GM12891 (cell line): ENCODE measurements at regions not wholly inside any gene's neighbourhood (a gene's known extent, or its start where the extent isn't known, plus 50 kb on each side); places are given as distances from the start of the nearest gene placed in this dataset.

Source experiments
- DNase-seq: peaks from one replicate; pipeline ENCODE4 v3.0.0; 2011; ENCODE audit warnings: low spot score; ENCODE audit not compliant: insufficient read length
- FAIRE-seq: peaks from 2 replicates; lab custom pipeline; 2011; peaks lifted over from hg19 to GRCh38; lab: Jason Lieb, UNC
- PAX5 ChIP-seq: IDR thresholded peaks from 2 replicates; pipeline ENCODE4 v1.6.1; 2011; ENCODE audit warnings: low read length, moderate library complexity, mild to moderate bottlenecking; ENCODE audit not compliant: insufficient read depth, severe bottlenecking
- POLR2A ChIP-seq: IDR thresholded peaks from 2 replicates; pipeline ENCODE4 v1.6.1; 2011; ENCODE audit warnings: low read depth, low read length, control low read depth
- POLR2AphosphoS5 ChIP-seq: IDR thresholded peaks from 2 replicates; pipeline ENCODE4 v1.6.1; 2011; ENCODE audit warnings: low read depth, low read length, control low read depth
- POU2F2 ChIP-seq: IDR thresholded peaks from 2 replicates; pipeline ENCODE4 v1.6.1; 2011; ENCODE audit warnings: low read depth, mild to moderate bottlenecking, control low read depth, low read length, moderate library complexity
- SPI1 ChIP-seq: IDR thresholded peaks from 2 replicates; pipeline ENCODE4 v1.6.1; 2011; ENCODE audit warnings: low read depth, low read length, control low read depth
- TAF1 ChIP-seq: IDR thresholded peaks from 2 replicates; pipeline ENCODE4 v1.6.1; 2011; ENCODE audit warnings: low read depth, low read length, control low read depth

- FAIRE-seq: no peak
- no peak for DNase-seq
Measured at GRCh38 chr1:79811173-79811572, 804.6 kb upstream of the ADGRL4 start.

GRCh38 chr1:79808816-79809475 lies 802.4 kb upstream of the ADGRL4 start:
- no peak for FAIRE-seq
- no peak for TF ChIP-seq POLR2A
- TF ChIP-seq PAX5: no peak
- TF ChIP-seq TAF1: no peak
- no peak for TF ChIP-seq SPI1
- no peak for TF ChIP-seq POU2F2
- TF ChIP-seq POLR2AphosphoS5: no peak
- no peak for DNase-seq

More at GRCh38 chr1:79811173-79811572, 804.6 kb upstream of the ADGRL4 start:
- TF ChIP-seq SPI1 (no peak), TAF1 (no peak), POLR2A (no peak), PAX5 (no peak), POU2F2 (no peak), POLR2AphosphoS5 (no peak)

- no peak for DNase-seq
- TF ChIP-seq POU2F2: no peak
- TF ChIP-seq TAF1: no peak
- no peak for TF ChIP-seq POLR2A
- no peak for TF ChIP-seq POLR2AphosphoS5
- no peak for TF ChIP-seq SPI1
- no peak for TF ChIP-seq PAX5
- FAIRE-seq: no peak
Measured at GRCh38 chr1:79807816-79808215, 801.3 kb upstream of the ADGRL4 start.

GRCh38 chr1:79797487-79797886 lies 791.0 kb upstream of the ADGRL4 start:
- DNase-seq (no peak), FAIRE-seq (no peak)
- no peak for TF ChIP-seq PAX5
- no peak for TF ChIP-seq POLR2A
- no peak for TF ChIP-seq POU2F2
- TF ChIP-seq SPI1: no peak
- no peak for TF ChIP-seq TAF1
- TF ChIP-seq POLR2AphosphoS5: no peak

- no peak for TF ChIP-seq POLR2A
- no peak for TF ChIP-seq SPI1
- TF ChIP-seq TAF1: no peak
- no peak for TF ChIP-seq POLR2AphosphoS5
- TF ChIP-seq PAX5: no peak
- TF ChIP-seq POU2F2: no peak
- no peak for FAIRE-seq
- DNase-seq: no peak
Measured at GRCh38 chr1:79796434-79796833, 789.9 kb upstream of the ADGRL4 start.

- DNase-seq: no peak
- TF ChIP-seq POU2F2: no peak
- no peak for TF ChIP-seq SPI1
- no peak for TF ChIP-seq TAF1
- no peak for TF ChIP-seq POLR2AphosphoS5
- TF ChIP-seq PAX5: no peak
- TF ChIP-seq POLR2A: no peak
- FAIRE-seq: no peak
Measured at GRCh38 chr1:79792219-79792930, 785.8 kb upstream of the ADGRL4 start.

GRCh38 chr1:79791488-79792218 lies 785.1 kb upstream of the ADGRL4 start:
- TF ChIP-seq SPI1 (no peak), PAX5 (no peak), TAF1 (no peak), POLR2A (no peak), POU2F2 (no peak), POLR2AphosphoS5 (no peak)
- DNase-seq: no peak
- no peak for FAIRE-seq

GRCh38 chr1:79790950-79791349 lies 784.4 kb upstream of the ADGRL4 start:
- FAIRE-seq: no peak
- TF ChIP-seq PAX5: no peak
- no peak for TF ChIP-seq POLR2AphosphoS5
- TF ChIP-seq POLR2A: no peak
- no peak for TF ChIP-seq POU2F2
- no peak for TF ChIP-seq TAF1
- no peak for TF ChIP-seq SPI1

GRCh38 chr1:79787631-79788030 lies 781.1 kb upstream of the ADGRL4 start:
- FAIRE-seq: no peak
- TF ChIP-seq POLR2AphosphoS5 (no peak), TAF1 (no peak), POU2F2 (no peak), PAX5 (no peak)

More at GRCh38 chr1:79790950-79791349, 784.4 kb upstream of the ADGRL4 start:
- no peak for DNase-seq

More at GRCh38 chr1:79787631-79788030, 781.1 kb upstream of the ADGRL4 start:
- no peak for DNase-seq
